ENCODE measurements at regions not wholly inside any gene's neighbourhood (a gene's known extent, or its start where the extent isn't known, plus 50 kb on each side); places are given as distances from the start of the nearest gene placed in this dataset.

GRCh38 chr2:221063568-221063967 is 508.5 kb downstream of the EPHA4 start:
- DNase-seq (ENCODE audit: low read depth in 2 of 2) = no peak

- no peak for DNase-seq (ENCODE audit: low read depth in 2 of 2)
These were observed 507.8 kb downstream of the EPHA4 start for GRCh38 chr2:221064058-221064854.

- no peak for DNase-seq (ENCODE audit: low read depth in 2 of 2)
These were observed 507.2 kb downstream of the EPHA4 start for GRCh38 chr2:221064880-221065279.

GRCh38 chr2:221068123-221068522 is 504.0 kb downstream of the EPHA4 start:
- DNase-seq (ENCODE audit: low read depth in 2 of 2) = no peak

GRCh38 chr2:221070106-221070505 is 502.0 kb downstream of the EPHA4 start:
- no peak for DNase-seq (ENCODE audit: low read depth in 2 of 2)

GRCh38 chr2:221073326-221074049 is 498.6 kb downstream of the EPHA4 start:
- no peak for DNase-seq (ENCODE audit: low read depth in 2 of 2)

- DNase-seq (ENCODE audit: low read depth in 2 of 2) = no peak
These were observed 497.9 kb downstream of the EPHA4 start for GRCh38 chr2:221074238-221074637.

- DNase-seq (ENCODE audit: low read depth in 2 of 2) = no peak
These were observed 496.9 kb downstream of the EPHA4 start for GRCh38 chr2:221075203-221075602.

GRCh38 chr2:221077251-221077650 is 494.9 kb downstream of the EPHA4 start:
- DNase-seq (ENCODE audit: low read depth in 2 of 2) = no peak

- DNase-seq (ENCODE audit: low read depth in 2 of 2) = no peak
These were observed 494.3 kb downstream of the EPHA4 start for GRCh38 chr2:221077799-221078198.

- DNase-seq (ENCODE audit: low read depth in 2 of 2) = no peak
These were observed 486.7 kb downstream of the EPHA4 start for GRCh38 chr2:221085341-221085900.

GRCh38 chr2:221085936-221086335 is 486.2 kb downstream of the EPHA4 start:
- DNase-seq (ENCODE audit: low read depth in 2 of 2) = no peak

GRCh38 chr2:221087779-221088178 is 484.3 kb downstream of the EPHA4 start:
- no peak for DNase-seq (ENCODE audit: low read depth in 2 of 2)

- no peak for DNase-seq (ENCODE audit: low read depth in 2 of 2)
These were observed 483.6 kb downstream of the EPHA4 start for GRCh38 chr2:221088506-221088905.

GRCh38 chr2:221095356-221095755 is 476.7 kb downstream of the EPHA4 start:
- DNase-seq (ENCODE audit: low read depth in 2 of 2) = no peak

GRCh38 chr2:221096706-221097567 is 475.2 kb downstream of the EPHA4 start:
- DNase-seq (ENCODE audit: low read depth in 2 of 2) = no peak

- no peak for DNase-seq (ENCODE audit: low read depth in 2 of 2)
These were observed 474.6 kb downstream of the EPHA4 start for GRCh38 chr2:221097568-221097915.

- no peak for DNase-seq (ENCODE audit: low read depth in 2 of 2)
These were observed 474.2 kb downstream of the EPHA4 start for GRCh38 chr2:221097949-221098348.

- no peak for DNase-seq (ENCODE audit: low read depth in 2 of 2)
These were observed 471.5 kb downstream of the EPHA4 start for GRCh38 chr2:221100467-221101089.

GRCh38 chr2:221102896-221103688 is 469.0 kb downstream of the EPHA4 start:
- no peak for DNase-seq (ENCODE audit: low read depth in 2 of 2)

GRCh38 chr2:221103930-221104329 is 468.2 kb downstream of the EPHA4 start:
- no peak for DNase-seq (ENCODE audit: low read depth in 2 of 2)

Measured in activated CD4-positive, alpha-beta T cell treated with anti-CD3 and anti-CD28 coated beads for 24 hours (primary cell).